HG03439 (cell line): ENCODE measurements at regions not wholly inside any gene's neighbourhood (a gene's known extent, or its start where the extent isn't known, plus 50 kb on each side); places are given as distances from the start of the nearest gene placed in this dataset.
"Not testable (repeated sequence)": the region's sequence is repeated elsewhere in the genome, so short reads cannot be mapped to it uniquely, and the experiment has no call there.

Experiments used
- ATAC-seq: cut with Tn5 transposase; IDR thresholded peaks from one replicate; pipeline ENCODE4 v1.9.1; 2021; ENCODE audit warnings: mild to moderate bottlenecking, moderate library complexity; ENCODE audit not compliant: unreplicated experiment

DNA sequence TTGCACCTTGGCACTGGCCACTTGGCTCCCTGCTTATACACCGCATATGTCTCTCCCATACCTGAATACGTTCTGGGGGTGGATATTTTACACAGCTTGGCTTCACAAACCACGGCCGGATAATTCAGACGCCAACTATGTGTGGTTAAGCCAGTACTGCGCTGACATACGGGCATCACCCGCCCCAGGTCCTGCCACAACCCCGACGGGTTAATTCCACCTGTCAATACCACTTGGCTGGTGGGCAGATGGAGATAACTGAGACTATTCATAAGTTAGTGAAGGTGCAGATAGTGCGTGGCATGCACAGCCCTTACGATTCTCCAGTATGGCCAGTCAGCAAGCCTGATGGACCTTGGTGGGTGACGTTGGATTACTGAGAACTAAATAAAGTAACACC, 696.3 kb upstream of the AGA start:
- ATAC-seq = no peak

DNA sequence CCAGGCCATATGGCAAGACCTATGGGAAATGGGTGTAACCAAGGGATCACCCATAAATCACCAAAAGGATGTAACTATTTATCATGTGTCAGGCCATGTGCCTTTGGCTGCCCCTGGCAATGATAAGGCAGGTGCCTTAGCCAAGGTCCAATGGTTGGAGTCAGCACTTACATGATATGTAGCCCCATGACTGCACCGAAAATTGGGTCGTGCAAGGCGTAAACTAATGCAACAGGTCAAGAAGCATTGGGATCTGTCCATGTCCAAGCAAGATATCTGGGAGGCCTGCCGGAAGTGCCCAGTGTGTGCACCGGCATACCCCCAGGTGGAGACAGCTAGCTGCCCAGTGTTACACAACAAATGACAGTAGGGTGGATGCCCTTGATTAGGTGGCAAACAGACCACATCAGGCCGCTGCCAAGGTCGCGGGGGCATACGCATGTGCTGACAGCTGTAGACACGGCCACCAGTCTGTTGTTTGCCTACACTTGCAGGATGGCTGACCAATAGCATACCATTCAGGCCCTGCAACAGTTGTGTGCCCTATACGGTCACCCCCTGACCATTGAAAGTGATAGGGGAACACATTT, 698.2 kb upstream of the AGA start:
- no peak for ATAC-seq

DNA sequence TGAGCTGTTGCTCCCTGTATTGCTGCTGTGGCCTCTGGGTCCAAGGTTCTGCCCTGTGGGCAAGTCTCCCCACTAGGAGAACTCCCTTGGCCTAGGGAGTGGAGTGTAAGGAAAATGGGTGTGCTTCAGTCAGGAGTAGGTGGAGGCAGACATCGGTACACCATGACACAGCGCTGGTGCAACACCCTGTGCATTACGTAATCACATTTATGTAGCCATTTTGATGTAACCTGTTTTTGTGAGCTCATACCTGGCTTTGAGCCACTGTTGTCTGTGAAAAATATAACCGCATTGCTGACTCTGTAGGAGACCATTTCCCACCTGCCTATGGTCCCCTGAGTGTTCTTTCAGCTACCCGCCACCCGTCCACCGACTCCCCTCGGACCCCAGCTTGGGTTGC, 700.5 kb upstream of the AGA start:
- ATAC-seq = no peak

DNA sequence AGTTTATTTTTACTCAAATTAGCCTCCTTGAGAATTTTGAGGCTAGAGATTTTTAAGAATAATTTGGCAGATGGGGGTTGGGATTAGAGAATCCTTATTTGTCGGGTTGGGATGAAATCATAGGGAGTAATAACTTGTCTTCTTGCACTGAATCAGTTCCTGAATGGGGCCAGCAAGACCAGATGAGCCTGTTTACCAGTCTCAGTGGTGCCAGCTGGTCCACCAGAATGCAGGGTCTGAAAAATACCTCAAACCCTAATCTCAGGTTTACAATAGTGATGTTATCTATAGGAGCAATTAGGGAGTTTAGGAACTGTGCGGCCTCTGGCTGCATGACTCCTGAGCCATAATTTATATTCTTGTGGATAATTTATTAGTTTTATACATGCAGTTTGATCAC, 705.9 kb upstream of the AGA start:
- ATAC-seq = no peak

DNA sequence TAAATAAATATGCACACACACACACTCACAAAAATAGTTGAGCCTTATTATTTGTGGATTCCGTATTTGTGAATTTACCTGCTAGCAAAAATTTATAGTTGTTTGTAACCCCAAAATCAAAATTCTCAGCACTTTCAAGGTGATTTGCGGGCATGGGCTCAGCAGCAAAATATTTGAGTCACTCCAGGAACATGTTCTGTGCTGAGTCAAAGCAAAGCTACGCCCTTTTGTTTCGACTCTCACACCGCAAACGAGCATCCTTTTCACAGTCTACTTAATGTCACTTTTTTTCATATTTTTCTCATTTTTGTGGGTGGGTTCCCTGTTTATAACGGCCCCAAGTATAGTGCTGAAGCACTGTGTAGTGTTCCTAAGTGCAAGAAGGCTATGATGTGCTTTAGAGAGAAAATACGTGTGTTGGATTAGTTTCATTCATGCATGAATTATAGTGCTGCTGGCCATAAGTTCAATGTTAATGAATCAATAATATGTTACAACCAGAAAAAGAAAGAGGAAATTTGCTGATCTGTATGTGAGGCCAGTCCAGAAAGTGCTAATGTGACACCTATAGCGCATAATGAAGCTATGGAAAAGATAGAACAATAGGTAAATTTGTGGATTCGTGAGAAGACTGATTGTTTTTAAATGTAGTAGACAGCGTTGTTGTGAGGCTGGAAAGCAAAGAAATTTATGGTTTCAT, 723.2 kb upstream of the AGA start:
- no peak for ATAC-seq

DNA sequence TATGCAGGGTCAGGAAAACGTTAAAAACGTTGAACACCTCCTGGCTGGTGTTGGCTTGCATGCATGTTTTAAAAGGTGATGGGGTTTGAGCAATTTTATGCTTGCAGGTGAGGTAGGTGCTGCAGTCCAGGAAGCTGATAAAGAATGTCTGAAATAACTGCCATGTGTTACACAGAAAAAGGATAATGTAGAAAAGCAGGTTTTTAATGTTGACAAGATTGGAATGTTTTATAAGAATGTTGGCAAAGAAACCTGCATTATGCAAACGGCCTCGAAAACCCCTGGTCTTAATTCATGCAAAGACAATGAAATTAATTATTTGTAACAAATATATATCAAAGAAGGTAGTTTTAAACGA, 723.7 kb upstream of the AGA start:
- ATAC-seq = no peak

DNA sequence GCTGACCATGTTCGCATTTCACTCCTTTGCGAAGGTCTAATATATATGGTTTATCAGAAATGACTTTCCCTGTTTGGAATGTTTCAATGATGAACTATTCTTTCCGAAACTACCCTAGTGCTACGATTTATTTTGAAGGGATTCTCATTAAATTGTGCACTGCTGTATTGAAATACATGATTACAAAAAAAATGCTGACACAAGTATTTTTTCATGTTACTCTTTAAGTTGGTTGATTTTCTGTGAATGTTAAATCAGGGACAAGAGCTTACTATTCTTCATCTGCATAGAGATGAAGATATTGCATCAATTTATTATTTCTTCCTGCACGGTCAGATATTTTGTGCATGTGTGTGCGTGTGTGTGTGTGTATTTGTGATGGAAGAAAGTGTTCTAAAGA, 731.5 kb upstream of the AGA start:
- no peak for ATAC-seq

DNA sequence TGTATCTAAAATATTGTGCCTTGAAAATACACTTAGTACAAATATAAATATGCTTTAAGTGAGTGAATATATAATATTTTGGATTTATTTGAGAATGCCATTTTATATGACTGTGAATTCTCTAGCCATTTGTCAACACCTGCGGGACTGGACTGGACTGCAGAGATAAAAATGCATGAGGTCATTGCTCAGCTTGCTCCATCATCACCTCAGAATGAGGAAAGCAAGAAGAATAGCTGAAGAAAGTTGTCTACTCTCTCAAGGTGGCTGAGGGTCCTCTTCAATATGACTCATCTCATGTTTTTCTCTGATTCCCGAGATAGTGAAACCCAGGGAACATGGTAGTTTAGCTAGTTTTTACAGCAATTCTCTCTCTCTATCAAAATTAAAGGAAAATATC, 732.5 kb upstream of the AGA start:
- ATAC-seq = no peak

DNA sequence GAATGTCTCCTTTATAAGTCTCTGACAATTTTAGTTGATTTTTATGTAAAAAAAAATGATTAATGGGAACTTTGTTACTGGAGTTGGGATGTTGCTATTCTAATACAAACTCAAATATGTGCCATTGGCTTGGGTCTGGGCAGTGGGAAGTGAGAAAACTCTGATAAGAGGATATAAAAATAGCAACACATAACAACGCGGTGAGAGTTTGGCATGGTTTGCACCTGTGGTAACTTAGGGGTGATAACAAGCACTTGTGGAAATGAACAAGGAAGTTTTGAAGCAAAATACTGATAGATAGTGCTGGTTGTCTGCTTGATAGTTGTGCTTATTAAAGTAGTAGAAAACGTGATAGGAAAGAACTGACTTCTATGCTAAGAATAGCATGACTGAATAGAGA, 743.3 kb upstream of the AGA start:
- ATAC-seq = no peak

DNA sequence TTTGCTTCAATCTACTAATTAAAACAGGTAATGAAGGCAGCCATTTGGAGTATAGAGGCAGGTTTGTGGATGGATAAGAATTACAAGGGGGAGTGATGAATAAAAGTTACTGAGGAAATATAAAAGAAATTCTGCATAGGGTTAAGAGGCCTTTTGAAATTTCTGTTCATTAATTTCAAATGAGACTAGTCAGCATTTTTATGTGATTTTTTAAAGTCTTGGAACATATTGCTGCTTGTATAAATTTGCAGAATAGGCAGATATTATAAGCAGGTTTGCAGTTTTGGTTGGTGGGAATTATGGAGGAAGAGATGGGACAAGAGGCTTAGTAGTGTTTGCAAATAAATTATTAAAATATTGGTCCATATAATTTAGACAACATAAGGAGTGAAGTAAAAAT, 750.4 kb upstream of the AGA start:
- ATAC-seq = no peak

DNA sequence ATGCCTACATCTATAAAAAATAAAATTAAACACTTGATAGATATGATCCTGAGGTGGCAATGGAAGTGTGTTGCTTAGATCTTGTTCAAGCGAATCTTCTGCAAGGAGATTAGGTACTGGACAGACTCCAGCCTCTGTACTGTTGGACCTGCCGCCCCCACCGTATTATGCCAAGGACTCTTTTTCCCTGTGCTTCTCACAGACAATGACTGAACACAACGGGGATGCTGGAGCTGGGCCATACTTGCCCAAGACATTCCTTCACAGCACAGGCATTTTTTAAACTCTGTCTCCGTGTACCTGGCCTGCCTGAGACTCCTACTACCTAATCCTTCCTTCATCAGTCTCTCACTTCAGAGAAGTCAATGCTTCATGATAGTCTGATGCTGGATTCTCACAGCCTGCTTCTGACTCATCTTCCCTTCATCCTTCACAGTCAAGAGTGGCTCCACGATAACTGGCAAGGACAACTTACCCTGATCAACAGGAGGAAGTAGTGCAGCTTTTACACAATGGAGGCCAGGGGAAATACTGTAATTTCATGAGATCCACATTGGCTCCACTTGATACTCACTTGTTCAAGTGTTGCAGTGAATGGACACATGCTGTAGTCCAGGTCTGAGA, 754.6 kb upstream of the AGA start:
- no peak for ATAC-seq

DNA sequence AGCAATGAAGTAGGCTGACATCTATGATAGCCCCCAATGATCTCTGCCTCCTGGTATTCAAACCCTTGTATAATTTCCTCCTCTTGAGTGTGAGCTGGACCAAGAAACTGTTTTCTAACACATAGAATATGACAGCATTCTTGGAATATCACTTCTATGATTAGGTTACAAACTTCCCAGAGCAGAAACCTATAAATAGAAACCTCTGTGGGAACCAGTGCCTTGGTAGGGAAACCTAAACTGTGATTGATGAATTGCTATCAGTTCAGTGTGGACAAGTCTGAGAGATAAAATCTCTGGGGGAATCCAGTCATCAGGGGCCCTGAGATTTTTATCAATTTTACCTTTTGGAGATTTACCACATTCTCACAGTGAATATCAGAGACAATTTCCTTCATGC, 756.5 kb upstream of the AGA start:
- ATAC-seq = no peak

DNA sequence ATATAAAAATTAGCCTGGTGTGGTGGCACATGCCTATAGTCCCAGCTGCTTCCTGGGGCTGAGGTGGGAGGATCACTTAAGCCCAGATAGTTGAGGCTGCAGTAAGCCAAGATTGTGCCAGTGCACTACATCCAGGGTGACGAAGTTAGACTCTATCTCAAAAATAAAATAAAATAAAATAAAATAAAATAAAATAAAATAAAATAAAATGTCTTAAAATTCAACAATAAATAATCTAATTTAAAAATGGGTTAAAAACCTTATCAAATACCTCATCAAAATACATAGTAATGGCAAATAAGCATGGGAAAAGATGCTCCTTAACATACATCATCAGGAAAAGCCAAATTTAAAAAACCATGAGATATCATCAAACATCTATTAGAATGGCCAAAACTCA, 760.2 kb upstream of the AGA start:
- ATAC-seq = no peak

DNA sequence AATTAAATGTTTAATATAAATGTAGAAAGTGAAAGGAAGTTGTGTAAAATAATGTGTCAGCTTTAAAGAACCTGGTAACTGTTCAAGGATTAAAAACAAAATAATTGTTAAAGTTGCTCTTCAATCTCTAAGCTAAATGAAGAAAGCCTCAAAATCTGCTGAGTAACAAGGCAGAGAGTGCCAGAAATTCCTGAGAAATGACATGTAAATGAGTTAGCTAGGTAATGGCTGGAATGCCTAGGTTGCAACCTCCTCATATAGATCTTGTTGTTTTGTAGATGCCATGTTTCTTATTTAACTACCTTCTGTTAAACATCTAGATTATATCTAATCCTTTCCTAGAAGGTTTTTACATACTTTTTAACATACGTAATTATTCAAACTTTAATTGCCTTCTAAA, 763.6 kb upstream of the AGA start:
- no peak for ATAC-seq

DNA sequence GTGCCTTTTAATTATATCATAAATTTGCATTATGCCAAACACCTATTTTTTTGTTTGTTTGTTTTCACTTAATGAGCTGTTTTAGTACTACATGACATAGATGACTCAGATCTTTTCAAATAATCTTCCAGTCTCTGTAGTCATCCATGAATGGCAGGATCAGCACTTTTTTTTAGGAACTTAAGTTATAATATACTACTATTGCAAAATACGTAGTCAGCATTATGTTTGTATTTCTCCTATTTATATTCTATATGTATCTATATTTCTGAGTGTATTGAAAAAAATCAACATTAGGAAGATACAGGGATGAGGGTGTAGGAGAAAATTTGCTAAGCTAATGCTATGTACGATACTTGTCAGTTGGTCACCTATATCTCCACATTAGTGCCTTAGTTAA, 773.1 kb upstream of the AGA start:
- no peak for ATAC-seq

DNA sequence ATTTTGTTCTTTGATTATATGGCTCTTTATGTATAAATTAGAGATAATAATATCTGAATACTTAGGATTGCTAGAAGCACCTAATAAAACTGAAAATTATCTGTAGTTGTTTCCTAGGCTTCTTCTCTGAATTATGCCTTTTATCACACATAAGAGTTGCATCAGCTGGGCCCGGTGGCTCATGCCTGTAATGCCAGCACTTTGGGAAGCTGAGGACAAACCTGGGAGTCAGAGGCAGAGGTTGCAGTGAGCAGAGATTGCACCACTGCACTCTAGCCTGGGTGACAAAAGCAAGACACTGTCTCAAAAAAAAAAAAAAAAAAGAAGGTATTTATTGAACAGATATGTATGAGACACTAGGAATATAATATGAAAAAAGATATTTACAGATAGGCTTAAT, 773.5 kb upstream of the AGA start:
- ATAC-seq = no peak

DNA sequence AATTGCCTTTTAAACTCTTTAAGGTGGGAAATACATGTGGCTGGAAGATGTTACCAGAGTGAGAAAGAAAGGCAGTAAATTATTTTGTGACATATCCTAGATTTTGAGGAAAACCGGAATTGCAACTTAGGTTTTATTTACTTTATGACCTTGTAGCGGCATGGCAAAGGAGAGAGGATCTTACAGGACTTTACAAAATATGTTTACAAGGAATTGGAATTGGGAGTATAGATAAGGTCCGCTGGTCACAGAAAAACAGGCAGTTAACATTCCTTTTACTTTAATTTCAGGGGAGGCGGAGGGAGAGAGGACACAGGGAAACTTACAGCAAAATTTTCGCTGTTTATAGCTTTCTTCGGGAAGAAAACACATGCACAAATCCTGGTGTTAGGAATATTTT, 784.2 kb upstream of the AGA start:
- ATAC-seq = not testable (repeated sequence)

DNA sequence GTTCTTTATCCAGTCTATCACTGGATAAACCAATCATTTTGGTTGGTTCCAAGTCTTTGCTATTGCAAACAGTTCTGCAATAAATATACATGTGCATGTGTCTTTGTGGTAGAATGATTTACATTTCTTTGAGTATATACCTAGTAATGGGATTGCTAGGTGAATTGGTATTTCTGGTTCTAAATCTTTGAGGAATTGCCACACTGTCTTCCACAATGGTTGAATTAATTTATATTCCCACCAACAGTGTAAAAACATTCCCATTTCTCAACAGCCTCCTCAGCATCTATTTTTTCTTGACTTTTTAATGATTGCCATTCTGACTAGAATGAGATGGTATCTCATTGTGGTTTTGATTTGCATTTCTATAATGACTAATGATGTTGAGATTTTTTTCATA, 791.7 kb upstream of the AGA start:
- ATAC-seq = no peak

DNA sequence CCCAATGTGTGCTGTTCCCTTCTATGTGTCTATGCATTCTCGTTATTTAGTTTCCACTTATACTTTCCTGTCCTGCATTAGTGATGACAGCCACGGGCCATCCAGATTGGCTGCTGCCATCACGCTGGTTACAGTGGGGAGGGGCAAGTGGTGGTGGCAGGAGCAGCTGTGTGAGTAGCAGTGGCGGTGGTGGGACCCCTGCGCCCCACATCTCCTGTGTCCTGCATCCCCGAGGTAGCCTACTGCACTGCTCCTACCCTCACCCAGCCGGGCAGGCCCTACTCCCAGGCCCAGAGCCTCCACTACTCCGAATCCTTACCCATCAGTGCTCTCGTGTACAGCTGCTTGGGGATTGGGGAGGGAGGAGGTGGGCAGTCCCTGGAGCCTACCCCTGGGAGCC, 798.7 kb upstream of the AGA start:
- ATAC-seq = no peak

DNA sequence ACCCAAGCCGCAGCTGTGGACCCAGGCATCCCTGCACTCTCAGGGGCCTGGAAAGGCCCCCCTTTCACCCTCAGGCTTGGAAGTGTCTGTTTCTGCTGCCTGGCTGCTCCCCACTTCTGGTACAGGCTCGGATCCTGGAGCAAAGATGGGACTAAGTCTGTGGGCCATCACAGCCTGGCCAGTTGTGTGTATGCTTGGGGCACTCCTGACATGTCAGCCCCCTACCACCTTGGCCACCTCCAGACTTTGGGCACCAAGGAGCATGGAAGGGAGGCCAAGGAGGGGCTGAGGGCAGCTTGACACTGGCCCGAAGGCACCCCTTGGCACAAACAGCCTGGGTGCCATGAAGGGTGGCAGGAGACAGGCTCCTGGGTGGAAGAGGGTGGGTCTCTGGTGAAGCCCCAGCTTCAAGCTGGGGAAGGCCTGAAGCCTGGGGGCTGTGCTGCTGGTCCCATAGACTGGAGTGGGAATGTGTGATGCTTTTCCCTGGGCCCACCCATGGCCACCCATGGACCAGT, 799.4 kb upstream of the AGA start:
- ATAC-seq = no peak

DNA sequence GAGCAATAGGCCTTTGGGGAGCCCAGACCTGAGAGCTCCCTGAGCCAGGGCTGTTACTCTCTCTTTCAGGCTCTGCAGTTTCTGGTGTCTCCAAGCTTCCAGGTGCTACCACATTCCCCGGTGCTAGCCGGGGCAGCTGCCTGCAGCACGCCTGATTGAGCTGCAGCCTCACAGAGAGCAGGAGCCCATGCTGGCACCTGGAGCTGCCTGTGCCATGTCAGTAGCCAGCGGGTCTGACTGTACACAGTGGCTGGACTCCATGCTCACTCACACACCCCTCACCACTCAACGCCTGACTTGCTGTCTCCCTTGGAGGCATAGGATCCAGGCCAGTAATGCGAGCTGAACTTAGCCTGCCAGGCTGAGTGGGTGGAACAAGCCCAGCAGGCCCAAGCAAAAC, 800.4 kb upstream of the AGA start:
- ATAC-seq = no peak

DNA sequence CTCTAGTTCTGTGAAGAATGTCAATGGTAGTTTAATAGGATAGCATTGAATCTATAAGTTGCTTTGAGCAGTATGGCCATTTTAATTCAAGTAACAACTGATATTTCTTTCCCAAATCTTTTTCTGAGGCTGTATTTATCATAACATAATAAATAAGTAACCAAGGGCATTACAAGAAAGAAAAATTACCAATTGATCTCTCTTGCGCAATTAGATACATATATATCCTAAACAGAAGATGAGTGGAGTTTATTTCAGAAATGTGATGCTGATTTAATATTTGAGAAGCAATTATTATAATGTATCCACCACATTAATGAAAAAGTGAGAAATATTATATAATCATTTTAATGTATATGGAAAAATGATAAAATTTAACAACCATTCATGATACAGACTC, 802.5 kb upstream of the AGA start:
- no peak for ATAC-seq

DNA sequence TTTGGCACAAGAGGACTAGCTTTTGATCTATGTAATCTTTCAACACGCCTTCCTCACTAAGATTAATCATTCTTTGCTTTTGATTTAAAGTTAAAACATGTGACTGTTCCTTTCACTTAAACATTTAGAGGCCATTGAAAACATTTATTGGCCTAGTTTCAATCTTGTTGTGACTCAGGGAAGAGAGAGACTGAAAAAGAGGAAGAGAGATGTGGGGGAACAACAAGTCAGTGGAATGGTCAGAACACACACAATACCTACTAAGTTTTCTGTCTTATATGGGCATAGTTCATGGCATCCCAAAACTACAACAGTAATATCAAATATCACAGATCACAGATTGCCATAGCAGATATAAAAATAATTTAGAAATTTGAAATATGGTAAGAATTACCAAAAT, 812.9 kb upstream of the AGA start:
- ATAC-seq = no peak
